DMS53 treated with DMSO at 0.1 percent for 48 hours (cell line): ENCODE measurements at regions not wholly inside any gene's neighbourhood (a gene's known extent, or its start where the extent isn't known, plus 50 kb on each side); places are given as distances from the start of the nearest gene placed in this dataset.

Experiments
- DNase-seq: peaks from one replicate; lab custom pipeline; 2025; ENCODE audit not compliant: unreplicated experiment; lab: John Stamatoyannopoulos, UW

DNA sequence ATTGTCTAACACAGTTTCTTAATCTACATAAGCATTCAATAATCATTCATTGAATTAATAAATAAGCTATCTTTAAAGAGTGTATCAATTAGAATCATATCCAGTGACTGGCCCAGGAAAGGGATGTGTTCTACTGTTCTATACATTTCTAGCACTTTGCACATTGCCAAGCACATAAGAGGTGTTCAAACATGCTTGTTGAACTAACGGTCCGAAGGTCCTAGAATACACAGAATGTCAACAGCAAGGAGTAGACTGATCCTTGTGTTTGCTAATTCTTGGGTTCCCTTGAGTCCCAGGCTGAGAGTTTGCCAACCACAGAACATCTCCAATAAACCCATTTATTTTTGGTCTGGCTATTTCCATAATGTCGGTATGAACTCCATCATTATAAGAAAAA lies 331.7 kb upstream of the DCC start:
- no peak for DNase-seq

DNA sequence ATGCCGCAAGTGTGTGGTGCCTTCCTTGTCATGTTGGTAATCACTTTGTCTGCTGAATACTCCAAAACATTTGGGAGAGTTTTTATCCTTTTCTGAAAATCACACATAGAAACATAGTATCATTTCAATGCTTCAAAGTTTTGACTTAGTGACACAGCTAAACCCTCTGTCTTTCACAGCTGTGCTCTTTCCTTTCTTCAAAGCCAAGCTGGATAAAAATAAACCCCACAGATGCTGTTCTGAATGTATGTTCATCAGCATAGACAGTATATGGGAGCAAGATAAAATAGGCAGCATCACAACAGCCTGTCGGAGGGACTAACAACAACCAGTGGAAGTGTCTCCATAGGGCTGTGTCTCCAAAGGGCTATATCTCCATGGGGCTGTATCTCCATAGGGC lies 331.3 kb upstream of the DCC start:
- no peak for DNase-seq

DNA sequence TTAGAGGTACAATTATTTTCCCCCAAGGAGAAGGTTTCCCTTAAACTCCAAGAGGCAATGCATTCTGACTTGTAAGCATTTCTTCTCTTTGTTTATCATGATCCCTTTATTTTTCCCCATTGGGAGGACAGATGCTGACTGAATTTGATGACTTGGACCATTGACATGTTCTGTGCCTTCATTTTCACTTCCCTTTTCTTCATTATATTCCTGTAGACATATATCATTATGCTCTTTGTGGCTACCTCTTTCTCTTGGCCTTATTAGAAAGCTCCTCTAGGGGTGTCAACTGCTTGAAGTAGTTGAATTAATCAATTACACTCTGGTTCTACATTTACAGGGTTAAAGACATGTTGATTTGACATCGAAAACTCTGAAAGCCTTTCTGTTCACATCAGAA lies 330.0 kb upstream of the DCC start:
- DNase-seq: no peak

DNA sequence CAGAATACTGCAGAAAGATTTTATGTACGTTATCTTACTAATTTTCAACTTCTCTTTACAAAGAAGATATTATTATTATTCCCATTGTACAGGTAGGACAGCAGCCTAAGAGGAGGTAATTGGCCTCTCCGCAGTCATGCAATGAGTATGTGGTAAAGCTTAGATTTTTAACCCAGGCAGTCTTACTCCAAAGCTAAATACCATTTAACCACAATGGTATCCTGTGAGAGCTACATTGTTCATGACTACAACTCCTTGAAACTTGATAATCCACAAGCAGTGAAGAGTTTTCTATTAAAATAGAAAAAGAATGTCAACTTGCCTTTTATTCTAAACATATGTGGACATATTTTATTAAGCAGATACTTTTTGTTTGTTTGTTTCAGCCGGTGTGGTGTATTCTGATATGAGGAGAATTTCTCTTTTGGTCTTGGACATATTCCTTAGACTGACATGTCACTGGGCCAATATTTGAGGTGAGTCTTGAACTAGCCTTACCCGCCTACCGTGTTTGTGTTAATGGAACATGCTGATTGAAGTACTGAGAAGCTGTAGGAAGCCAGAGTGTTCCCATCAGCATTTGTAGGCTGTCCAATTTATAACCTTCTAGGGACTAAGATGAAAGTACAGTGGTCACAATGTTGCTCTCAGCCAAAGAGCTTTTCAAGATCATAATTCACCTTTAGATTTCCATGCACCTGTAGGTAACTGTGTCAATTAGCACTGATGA lies 293.9 kb upstream of the DCC start:
- no peak for DNase-seq

DNA sequence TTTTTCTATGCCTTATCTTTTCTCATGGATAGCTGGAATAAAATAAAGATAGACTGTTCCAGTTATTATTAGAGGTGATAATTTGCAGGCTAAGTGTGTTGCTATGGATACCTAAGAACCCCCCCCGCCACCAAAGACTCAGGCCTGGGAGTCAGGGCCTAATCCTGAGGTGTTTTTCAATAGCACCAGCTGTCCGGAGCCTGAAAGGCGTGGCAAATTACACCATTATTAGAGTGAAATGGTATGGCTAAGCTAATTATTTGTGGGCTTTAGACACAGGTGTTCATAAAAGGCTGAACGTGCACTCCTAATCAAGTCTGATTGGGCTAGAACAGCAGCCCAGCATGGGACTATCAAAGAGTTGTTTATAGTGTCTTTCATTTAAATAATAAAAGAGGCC lies 293.2 kb upstream of the DCC start:
- DNase-seq: no peak

DNA sequence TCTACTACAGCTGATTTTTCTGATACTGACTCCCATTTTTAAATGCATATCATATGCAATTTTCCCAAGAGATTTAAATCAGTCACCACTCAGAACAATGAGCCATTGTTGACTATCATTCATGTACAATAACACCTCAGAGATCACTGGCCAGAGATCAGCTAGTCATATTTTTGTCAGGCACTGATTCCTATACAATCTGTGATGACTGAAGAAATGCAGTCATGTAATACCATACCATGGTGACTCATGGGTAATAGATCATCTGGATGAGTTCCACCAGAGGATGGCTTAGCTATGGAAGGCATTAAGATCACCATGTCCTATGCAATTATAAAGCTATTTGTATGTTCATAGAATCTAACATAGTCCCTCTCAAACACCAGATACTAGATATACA lies 285.7 kb upstream of the DCC start:
- no peak for DNase-seq

DNA sequence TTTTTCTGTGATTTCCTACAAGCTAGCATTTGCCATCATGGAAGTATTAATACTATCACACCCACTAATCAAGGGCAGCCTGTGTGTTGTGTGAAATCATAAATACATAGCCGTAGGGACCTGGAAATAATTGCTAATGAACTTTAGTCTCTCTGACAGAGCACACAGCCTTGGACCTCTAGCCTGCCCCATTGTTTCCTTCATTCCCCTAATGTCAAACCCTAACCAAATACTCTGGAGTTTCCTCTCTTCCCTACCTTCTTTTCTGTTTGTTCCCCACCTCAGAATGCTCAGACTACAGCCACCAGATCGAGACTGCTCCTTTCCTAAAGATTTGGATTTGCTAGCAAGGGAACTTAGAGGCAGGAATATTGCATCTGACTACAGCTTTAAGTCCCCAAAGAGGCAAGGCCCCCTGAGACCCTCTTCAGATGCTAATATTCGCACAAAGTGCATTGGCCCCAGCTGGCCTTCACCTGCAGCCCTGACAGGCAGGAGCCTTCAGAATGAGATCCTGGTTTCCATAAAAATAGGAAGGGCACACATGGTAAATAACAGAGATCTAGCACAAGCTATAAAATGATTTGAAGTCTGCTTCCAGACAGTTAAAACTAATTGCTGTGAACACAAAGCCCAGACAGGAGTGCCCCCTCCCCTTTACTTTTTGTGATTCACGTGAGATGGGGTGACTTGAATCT lies 279.2 kb upstream of the DCC start:
- DNase-seq: no peak

DNA sequence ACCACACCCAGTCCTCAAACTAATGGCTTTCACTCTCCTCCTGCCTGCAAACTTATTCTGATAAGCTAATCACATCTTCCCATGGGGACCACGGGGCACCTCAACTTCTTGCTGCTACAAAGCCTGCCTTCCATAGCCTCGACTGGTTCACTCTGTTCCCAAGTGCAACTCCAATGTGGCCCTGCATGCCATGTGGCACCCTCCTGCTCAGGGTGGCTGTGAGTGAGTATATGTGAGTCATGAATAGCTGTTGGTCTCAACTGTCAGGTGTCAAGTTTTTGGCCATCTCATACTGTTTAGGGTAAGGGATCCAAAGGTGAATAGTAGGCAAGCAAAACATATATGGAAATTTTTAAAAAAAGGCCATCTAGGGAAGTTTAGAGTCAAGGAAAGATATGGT lies 276.1 kb upstream of the DCC start:
- no peak for DNase-seq

DNA sequence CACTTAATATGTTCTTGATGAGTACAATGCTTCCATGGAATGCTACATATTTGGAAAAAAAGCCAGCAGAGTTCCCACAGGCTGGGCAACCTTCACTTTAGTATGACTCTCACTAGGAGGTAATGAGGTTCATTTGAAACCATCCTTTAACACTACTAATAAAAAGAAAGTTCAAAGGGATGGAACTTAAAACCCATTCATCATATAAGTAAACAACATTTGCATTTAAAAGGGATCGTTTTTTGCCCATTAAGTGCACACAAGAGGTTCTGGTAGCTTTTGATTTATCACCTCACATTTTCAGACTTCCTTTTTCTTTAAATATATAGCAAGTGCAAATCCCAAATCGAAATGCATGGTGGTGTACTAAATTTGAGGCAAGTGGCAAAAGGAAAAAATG lies 270.8 kb upstream of the DCC start:
- no peak for DNase-seq

DNA sequence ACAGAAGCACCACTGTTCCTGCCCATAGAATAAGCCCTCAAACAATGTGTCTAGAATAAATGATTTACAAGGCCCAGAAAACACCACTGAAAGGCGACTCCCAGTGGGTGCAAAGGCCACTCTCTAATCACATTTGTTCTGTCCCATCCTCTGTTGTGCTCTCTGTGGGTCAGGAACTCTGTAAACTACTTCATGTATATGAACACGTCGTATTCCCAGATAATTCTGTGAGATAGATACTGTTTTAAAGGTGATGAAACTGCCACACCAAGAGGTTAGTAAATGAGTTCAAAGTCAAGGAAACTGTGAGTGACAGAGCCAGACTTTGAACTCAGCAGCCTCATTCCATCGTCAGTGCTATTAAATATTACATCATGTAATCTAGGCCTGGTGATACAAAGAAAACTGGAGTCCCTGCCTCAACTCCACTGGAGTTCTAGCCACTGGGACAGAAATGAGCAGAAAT lies 269.7 kb upstream of the DCC start:
- no peak for DNase-seq

DNA sequence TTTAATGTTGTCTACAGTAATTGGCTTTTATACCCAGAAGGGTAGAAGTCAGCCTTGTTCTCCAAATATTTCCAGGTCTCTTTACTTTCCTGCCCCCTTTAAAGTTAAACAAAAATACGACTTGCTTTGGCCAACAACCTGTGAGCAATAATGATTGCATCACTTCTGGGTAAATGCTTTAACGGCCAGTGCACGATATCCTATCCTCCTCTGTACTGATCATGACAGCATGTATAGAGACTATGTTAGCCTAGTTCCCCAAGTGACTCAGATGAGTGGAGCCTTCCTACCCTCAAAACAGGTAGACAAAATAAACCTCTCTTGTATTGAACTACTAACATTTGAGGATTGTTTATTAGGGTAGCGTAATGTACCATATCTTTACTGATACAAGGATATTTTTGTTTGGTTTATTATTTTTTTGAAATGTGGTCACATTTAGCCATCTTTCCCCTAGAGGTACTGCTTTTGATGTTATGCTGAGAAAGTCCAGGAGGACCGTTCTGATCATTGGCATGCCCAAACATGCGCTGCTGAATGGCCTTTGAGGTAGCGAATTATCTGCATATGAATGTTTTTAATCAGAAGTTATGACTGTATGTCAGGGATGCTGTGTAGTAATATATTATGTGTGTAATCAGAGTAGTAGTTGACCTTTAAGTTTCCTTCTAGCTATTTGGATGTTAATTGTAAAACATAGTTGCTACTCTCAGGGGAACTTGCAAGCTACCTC lies 262.6 kb upstream of the DCC start:
- no peak for DNase-seq

DNA sequence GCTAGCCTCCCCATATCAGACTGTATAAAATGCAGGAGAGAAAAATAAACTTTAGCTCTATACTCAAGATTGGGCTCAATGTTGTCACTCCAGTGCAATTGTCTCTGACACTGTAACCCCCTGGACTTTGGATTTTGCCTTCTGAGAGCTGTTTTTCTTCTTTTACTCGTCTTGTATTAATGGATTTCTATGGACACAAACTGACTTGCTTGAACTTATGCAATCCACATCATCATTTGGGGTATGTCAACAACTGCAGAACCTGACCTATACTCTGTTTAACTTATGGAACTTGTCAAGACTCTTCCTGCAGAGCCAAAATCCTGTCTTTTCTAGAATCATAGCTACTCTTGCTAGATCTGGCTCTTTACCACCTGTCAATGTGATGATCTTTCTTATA lies 257.8 kb upstream of the DCC start:
- DNase-seq: no peak

DNA sequence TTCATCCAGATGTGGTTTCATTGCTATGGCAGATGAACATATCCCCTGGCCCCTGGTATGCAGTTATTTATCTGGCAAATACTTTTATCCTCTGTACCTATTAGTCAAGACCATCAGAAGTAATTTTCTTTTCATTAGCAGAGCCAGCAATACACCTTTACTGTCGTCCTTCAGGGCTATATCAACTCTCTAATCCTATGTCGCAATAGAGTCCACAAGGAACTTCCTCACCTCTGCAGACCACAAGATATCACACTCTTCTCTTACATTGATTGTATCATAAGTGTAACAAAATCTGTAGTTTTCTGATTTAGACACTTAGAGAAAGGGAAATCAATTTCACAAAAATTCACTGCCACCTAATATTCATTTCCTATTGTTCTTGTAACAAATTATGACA lies 252.9 kb upstream of the DCC start:
- no peak for DNase-seq

DNA sequence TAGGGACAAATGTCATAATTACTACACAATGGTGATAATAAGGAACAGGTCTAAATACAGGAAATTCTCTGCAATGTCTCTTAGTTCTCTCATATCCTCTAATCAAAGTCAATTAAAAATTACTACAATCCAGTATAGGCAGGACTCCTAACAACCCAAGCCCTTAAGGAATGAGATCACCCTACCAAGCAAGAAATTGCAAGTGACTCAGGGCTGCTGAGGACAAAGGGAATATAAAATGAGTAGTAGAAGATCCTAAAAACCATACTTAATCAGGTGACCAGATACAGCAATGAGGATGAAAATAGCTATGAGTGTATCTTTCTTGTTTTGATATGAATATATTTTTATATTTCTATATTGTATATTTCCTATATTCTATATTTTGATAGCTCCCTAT lies 250.0 kb upstream of the DCC start:
- DNase-seq: no peak

DNA sequence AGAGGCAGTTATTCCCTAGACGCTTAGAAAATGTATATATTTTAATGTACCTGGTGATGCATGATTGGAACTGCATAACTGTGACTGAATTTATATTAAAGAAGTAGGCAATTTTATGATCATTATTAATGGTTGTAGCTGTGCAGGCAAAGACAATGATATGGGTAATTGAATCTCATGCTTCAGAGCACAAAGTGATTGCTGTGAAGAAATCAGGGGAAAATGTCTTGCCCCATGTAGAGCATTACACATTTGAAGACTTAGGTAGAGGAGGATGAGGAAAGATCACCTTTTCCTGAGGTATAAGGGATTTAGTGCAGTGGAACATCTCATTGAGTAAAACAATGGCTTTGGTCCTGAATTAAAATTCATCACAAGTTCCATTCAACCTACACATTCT lies 246.8 kb upstream of the DCC start:
- no peak for DNase-seq

DNA sequence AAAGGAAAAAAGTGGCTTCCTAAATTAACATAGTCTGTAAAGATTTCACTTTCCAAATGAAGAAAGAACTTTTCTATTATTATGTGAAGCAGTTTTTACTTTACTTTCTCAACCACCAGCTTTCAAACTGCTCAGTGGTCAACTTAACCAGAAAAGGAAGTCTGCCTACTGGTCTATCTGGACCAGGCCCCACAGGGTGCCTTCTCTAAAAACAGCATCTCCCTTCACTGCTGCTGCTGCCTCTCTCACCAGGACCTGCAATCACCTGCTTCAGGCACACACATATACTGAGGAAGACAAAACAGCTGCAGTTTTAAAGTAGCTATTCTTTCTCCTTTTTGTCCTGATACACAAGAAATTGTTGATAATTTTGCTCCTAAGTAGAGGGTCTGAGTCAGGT lies 221.3 kb upstream of the DCC start:
- DNase-seq: no peak

DNA sequence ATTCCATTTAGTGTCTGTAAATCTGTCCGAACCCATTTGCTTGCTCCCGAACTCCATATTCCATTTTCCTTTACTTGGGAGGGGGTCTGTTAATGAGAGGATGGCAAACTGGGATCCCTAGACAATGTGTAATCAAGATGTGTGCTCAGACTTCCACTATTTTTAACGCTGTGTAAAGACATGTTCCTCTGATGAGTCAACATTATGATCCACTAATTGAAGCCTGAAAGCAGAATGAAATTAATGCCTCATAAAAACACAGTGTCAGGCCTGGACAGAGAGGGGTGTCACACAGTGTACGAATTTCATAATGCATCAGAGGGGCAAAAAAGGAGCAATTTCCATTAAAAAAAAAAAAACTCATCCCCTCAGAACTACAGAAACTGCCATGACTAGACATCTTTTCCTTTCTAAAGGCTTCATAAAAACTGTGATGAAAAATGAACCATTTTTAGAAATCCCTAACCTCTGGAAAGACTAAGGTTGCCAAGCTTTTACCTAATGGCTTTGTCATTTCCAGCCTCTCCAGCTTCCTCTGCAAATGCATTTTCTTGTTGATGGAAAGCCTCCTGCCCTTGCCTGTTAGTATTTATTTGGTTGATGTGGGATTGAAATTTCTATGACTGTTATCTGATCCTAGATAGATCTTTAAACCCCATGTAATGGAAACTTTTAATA lies 209.2 kb upstream of the DCC start:
- DNase-seq: no peak

DNA sequence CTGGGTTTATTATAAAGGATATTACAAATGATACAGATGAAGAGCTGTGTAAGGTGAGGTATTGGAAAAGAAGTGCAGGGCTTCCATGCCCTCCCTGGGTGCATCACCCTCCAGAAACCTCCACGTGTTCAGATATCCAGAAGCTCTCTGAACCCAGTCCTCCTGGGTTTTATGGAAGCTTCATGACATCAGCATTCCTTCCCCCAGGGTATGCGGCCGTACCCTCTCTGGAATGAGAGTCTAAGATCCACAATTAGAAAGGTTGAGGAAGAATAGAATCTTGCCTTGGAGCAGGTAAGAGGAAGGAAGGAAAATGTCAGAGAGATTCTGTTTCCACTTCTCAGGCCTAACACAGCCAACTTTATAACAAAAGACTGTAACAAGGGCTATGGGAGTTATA lies 208.2 kb upstream of the DCC start:
- DNase-seq: no peak

DNA sequence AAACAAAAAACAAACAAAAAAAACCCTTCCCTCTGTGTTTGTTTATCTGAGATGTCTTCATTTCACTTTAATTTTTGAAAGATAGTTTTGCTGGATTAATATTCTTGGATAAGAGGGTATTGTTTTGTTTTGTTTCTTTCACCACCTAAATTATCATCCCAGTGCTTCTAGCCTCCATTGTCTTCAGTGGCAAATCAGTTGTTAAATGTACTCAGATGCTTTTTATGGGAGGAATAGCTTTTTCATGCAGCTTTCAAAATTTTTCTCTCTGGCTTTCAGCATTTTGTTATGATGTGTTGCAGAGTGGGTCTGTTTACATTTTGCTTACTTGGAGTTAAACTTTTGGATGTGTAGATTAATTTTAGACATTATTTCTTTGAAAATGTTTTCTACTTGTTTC lies 203.5 kb upstream of the DCC start:
- DNase-seq: no peak

DNA sequence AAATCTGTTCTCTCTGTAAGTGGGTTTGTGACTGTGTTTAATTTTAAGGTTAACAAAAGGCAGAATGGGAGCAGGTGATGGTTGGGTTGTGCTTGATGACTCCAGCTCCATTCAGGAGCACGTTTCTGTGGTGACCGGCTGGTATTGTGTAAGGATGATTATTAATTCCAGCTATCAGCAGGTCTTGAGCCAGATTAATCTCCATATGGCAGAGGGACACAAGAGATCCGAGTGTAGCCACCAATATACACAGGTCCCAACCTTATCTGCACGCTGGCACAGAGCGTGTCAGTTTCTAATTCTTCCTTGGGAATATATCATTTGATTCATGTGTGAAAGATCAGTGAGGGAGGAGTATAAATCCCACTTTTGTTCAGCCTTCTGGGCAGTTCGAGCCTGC lies 199.0 kb upstream of the DCC start:
- DNase-seq: no peak

DNA sequence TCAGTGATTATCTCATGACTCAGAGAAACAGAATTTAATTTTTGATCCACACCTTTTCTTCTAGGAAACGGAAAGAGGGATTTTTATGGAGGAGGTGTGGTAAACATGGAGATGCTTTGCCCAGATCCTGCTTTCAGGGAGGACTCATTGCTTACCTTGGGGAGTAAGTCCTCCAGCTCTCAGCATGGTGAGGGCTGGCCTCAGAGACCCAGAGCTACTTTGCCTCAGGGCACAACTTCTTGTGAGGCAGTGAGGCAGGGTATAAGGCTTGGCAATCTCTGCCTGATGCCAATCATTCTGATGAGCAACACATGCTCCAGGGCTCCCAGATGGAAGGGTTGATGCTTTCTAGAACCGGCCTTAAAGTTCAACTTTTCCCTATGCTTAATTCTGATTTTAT lies 189.9 kb upstream of the DCC start:
- DNase-seq: no peak

DNA sequence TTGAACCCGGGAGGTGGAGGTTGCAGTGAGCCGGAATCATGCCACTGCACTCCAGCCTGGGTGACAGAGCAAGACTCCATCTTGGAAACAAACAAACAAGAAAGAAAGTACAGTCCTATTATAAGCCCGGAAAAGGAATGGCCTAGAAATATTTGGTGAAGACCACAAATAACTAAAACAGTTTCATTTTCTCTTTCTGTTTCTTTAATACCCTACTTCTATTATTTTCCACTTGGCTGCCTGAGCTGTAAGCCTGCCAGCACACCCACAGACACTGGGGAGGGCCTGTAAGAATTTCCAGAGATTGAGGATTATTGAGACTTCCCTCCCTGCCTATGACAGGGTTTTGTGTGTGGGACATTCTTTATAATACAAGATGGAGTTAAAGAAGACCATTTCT lies 188.0 kb upstream of the DCC start:
- no peak for DNase-seq
